Astrocyte (in vitro differentiated cells and primary cell): ENCODE measurements at regions not wholly inside any gene's neighbourhood (a gene's known extent, or its start where the extent isn't known, plus 50 kb on each side); places are given as distances from the start of the nearest gene placed in this dataset.

ENCODE experiments used
- CTCF ChIP-seq: IDR thresholded peaks from 2 replicates; pipeline ENCODE4 v1.5.1; 2011; ENCODE audit warnings: low read depth, mild to moderate bottlenecking, inconsistent platforms, low read length, moderate library complexity; ENCODE audit not compliant: insufficient read depth
- EZH2 ChIP-seq: IDR thresholded peaks from 2 replicates; pipeline ENCODE4 v1.6.1; 2012; ENCODE audit warnings: mild to moderate bottlenecking, low read length, inconsistent platforms; ENCODE audit not compliant: insufficient read depth

DNA sequence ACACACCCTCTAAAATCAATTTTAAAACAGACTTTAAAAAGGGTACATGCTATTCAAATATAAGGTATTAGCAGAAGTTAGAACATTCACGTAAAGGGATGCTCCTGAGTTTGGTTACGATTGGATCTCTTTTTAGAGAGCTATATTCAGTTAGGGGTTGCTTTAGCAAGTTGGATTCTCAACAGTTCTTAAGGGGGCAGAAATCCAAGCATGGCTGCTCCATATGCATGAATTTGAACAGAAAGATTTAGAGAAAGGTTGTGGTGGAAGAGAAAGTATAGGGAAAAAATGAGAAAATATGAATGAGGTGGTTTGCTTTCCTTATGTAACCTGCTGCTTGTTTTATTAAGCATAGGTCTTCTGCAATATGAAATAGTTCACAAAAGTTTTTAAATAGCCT is 855.1 kb downstream of the SORCS1 start:
- TF ChIP-seq CTCF = no peak
- no peak for TF ChIP-seq EZH2
